ENCODE measurements at regions not wholly inside any gene's neighbourhood (a gene's known extent, or its start where the extent isn't known, plus 50 kb on each side); places are given as distances from the start of the nearest gene placed in this dataset.

- Histone ChIP-seq H3K27ac (ENCODE audit: low read depth, low read length) (no peak overlapping the region), H3K79me2 (ENCODE audit: control insufficient read depth, insufficient read depth, low read length, poor library complexity) (no peaks in the 10 kb centered on the region), H4K91ac (ENCODE audit: low read depth, low read length) (no peak overlapping the region), H3K4ac (ENCODE audit: low read depth, low read length) (no peak overlapping the region), H3K36me3 (ENCODE audit: control insufficient read depth in 1 of 2, insufficient read depth in 2 of 2, low read length in 2 of 2) (no peaks in the 10 kb centered on the region), H3K23ac (ENCODE audit: low read length) (no peak overlapping the region), H3K27me3 (ENCODE audit: insufficient read depth, low read length) (no peaks in the 10 kb centered on the region), H2AK5ac (ENCODE audit: low read length) (no peak overlapping the region), H2BK120ac (ENCODE audit: insufficient read depth, low read length, poor library complexity) (no peak overlapping the region), H2BK12ac (ENCODE audit: low read length) (no peak overlapping the region), H3K4me3 (ENCODE audit: low read depth, low read length) (no peak overlapping the region), H4K12ac (ENCODE audit: low read depth, low read length) (no peak overlapping the region), H4K8ac (ENCODE audit: low read depth, low read length) (no peak overlapping the region), H3K4me2 (ENCODE audit: low read length) (no peak overlapping the region), H2AFZ (ENCODE audit: insufficient read depth, low read length, poor library complexity) (no peak overlapping the region), H3K9me3 (ENCODE audit: insufficient read depth, low read depth, low read length) (no peaks in the 10 kb centered on the region), H3K4me1 (ENCODE audit: control insufficient read depth in 1 of 2, insufficient read depth in 2 of 2, low read length in 2 of 2) (no peaks in the 10 kb centered on the region), H3K14ac (ENCODE audit: low read length) (no peak overlapping the region), H3K9ac (ENCODE audit: low read length) (no peak overlapping the region), H2BK5ac (ENCODE audit: low read depth, low read length, poor library complexity) (no peak overlapping the region), H3K79me1 (ENCODE audit: low read length) (no peaks in the 10 kb centered on the region), H3K18ac (ENCODE audit: low read length) (no peak overlapping the region)
- DNase-seq: no peak
- WGBS (ENCODE audit: extremely low coverage, insufficient coverage, insufficient read length): no CpG with 5 or more reads among the region's 3 CpGs
These were observed 79.3 kb upstream of the PDK4 start for GRCh38 chr7:95675632-95676031.

- no peak overlapping the region for H2AK5ac ChIP-seq (ENCODE audit: low read length)
- no peak overlapping the region for H3K4me3 ChIP-seq (ENCODE audit: low read depth, low read length)
- DNase-seq: no peak
- H2AFZ ChIP-seq (ENCODE audit: insufficient read depth, low read length, poor library complexity): no peak overlapping the region
- no peaks in the 10 kb centered on the region for H3K36me3 ChIP-seq (ENCODE audit: control insufficient read depth in 1 of 2, insufficient read depth in 2 of 2, low read length in 2 of 2)
- H2BK120ac ChIP-seq (ENCODE audit: insufficient read depth, low read length, poor library complexity): no peak overlapping the region
- H4K91ac ChIP-seq (ENCODE audit: low read depth, low read length): no peak overlapping the region
- no peaks in the 10 kb centered on the region for H3K79me2 ChIP-seq (ENCODE audit: control insufficient read depth, insufficient read depth, low read length, poor library complexity)
- no peak overlapping the region for H3K4ac ChIP-seq (ENCODE audit: low read depth, low read length)
- WGBS (ENCODE audit: extremely low coverage, insufficient coverage, insufficient read length): no CpG with 5 or more reads among the region's 6 CpGs
- no peak overlapping the region for H3K4me2 ChIP-seq (ENCODE audit: low read length)
- H4K12ac ChIP-seq (ENCODE audit: low read depth, low read length): no peak overlapping the region
- no peak overlapping the region for H3K23ac ChIP-seq (ENCODE audit: low read length)
- H3K79me1 ChIP-seq (ENCODE audit: low read length): no peaks in the 10 kb centered on the region
- H3K9ac ChIP-seq (ENCODE audit: low read length): no peak overlapping the region
- no peak overlapping the region for H2BK12ac ChIP-seq (ENCODE audit: low read length)
- H3K27me3 ChIP-seq (ENCODE audit: insufficient read depth, low read length): no peaks in the 10 kb centered on the region
- no peaks in the 10 kb centered on the region for H3K9me3 ChIP-seq (ENCODE audit: insufficient read depth, low read depth, low read length)
- H3K18ac ChIP-seq (ENCODE audit: low read length): no peak overlapping the region
- H2BK5ac ChIP-seq (ENCODE audit: low read depth, low read length, poor library complexity): no peak overlapping the region
- no peak overlapping the region for H3K14ac ChIP-seq (ENCODE audit: low read length)
- no peaks in the 10 kb centered on the region for H3K4me1 ChIP-seq (ENCODE audit: control insufficient read depth in 1 of 2, insufficient read depth in 2 of 2, low read length in 2 of 2)
- H3K27ac ChIP-seq (ENCODE audit: low read depth, low read length): no peak overlapping the region
- no peak overlapping the region for H4K8ac ChIP-seq (ENCODE audit: low read depth, low read length)
These were observed 78.7 kb upstream of the PDK4 start for GRCh38 chr7:95675016-95675415.

- Histone ChIP-seq H4K12ac (ENCODE audit: low read depth, low read length) (no peak overlapping the region), H3K79me1 (ENCODE audit: low read length) (no peaks in the 10 kb centered on the region), H2BK5ac (ENCODE audit: low read depth, low read length, poor library complexity) (no peak overlapping the region), H2AK5ac (ENCODE audit: low read length) (no peak overlapping the region), H2BK120ac (ENCODE audit: insufficient read depth, low read length, poor library complexity) (no peak overlapping the region), H3K9ac (ENCODE audit: low read length) (no peak overlapping the region), H3K23ac (ENCODE audit: low read length) (no peak overlapping the region), H3K18ac (ENCODE audit: low read length) (no peak overlapping the region), H3K4ac (ENCODE audit: low read depth, low read length) (no peak overlapping the region), H3K36me3 (ENCODE audit: control insufficient read depth in 1 of 2, insufficient read depth in 2 of 2, low read length in 2 of 2) (no peaks in the 10 kb centered on the region), H2BK12ac (ENCODE audit: low read length) (no peak overlapping the region), H4K91ac (ENCODE audit: low read depth, low read length) (no peak overlapping the region), H3K4me3 (ENCODE audit: low read depth, low read length) (no peak overlapping the region), H3K4me2 (ENCODE audit: low read length) (no peak overlapping the region), H3K27ac (ENCODE audit: low read depth, low read length) (no peak overlapping the region), H3K9me3 (ENCODE audit: insufficient read depth, low read depth, low read length) (no peaks in the 10 kb centered on the region), H3K14ac (ENCODE audit: low read length) (no peak overlapping the region), H3K4me1 (ENCODE audit: control insufficient read depth in 1 of 2, insufficient read depth in 2 of 2, low read length in 2 of 2) (no peaks in the 10 kb centered on the region), H4K8ac (ENCODE audit: low read depth, low read length) (no peak overlapping the region), H3K79me2 (ENCODE audit: control insufficient read depth, insufficient read depth, low read length, poor library complexity) (no peaks in the 10 kb centered on the region), H3K27me3 (ENCODE audit: insufficient read depth, low read length) (no peaks in the 10 kb centered on the region), H2AFZ (ENCODE audit: insufficient read depth, low read length, poor library complexity) (no peak overlapping the region)
- no CpG with 5 or more reads among the region's 3 CpGs for WGBS (ENCODE audit: extremely low coverage, insufficient coverage, insufficient read length)
- no peak for DNase-seq
These were observed 77.8 kb upstream of the PDK4 start for GRCh38 chr7:95674101-95674500.

- Histone ChIP-seq H3K4me1 (ENCODE audit: control insufficient read depth in 1 of 2, insufficient read depth in 2 of 2, low read length in 2 of 2) (no peaks in the 10 kb centered on the region), H4K91ac (ENCODE audit: low read depth, low read length) (no peak overlapping the region), H3K4me3 (ENCODE audit: low read depth, low read length) (no peak overlapping the region), H2BK120ac (ENCODE audit: insufficient read depth, low read length, poor library complexity) (no peak overlapping the region), H3K18ac (ENCODE audit: low read length) (no peak overlapping the region), H3K79me1 (ENCODE audit: low read length) (no peaks in the 10 kb centered on the region), H3K27me3 (ENCODE audit: insufficient read depth, low read length) (no peaks in the 10 kb centered on the region), H3K4me2 (ENCODE audit: low read length) (no peak overlapping the region), H2BK12ac (ENCODE audit: low read length) (no peak overlapping the region), H4K8ac (ENCODE audit: low read depth, low read length) (no peak overlapping the region), H3K23ac (ENCODE audit: low read length) (no peak overlapping the region), H3K27ac (ENCODE audit: low read depth, low read length) (no peak overlapping the region), H3K36me3 (ENCODE audit: control insufficient read depth in 1 of 2, insufficient read depth in 2 of 2, low read length in 2 of 2) (no peaks in the 10 kb centered on the region), H3K9me3 (ENCODE audit: insufficient read depth, low read depth, low read length) (no peaks in the 10 kb centered on the region), H3K9ac (ENCODE audit: low read length) (no peak overlapping the region), H2AK5ac (ENCODE audit: low read length) (no peak overlapping the region), H3K14ac (ENCODE audit: low read length) (no peak overlapping the region), H3K79me2 (ENCODE audit: control insufficient read depth, insufficient read depth, low read length, poor library complexity) (no peaks in the 10 kb centered on the region), H2BK5ac (ENCODE audit: low read depth, low read length, poor library complexity) (no peak overlapping the region), H4K12ac (ENCODE audit: low read depth, low read length) (no peak overlapping the region), H2AFZ (ENCODE audit: insufficient read depth, low read length, poor library complexity) (no peak overlapping the region), H3K4ac (ENCODE audit: low read depth, low read length) (no peak overlapping the region)
- no CpG with 5 or more reads among the region's 2 CpGs for WGBS (ENCODE audit: extremely low coverage, insufficient coverage, insufficient read length)
- no peak for DNase-seq
These were observed 76.1 kb upstream of the PDK4 start for GRCh38 chr7:95672434-95672833.

All from trophoblast cell (in vitro differentiated cells and primary cell).